H1 (cell line): ENCODE measurements at regions not wholly inside any gene's neighbourhood (a gene's known extent, or its start where the extent isn't known, plus 50 kb on each side); places are given as distances from the start of the nearest gene placed in this dataset.

ENCODE experiments used
- CTCF ChIA-PET: fragments of 300-600 bp; sonication (Branson Sonifier 250); formaldehyde crosslinking; loops from one replicate; lab custom pipeline; 2021; ENCODE audit not compliant: partially characterized antibody; lab: Charles Lee
- POLR2A ChIA-PET: fragments of 300-600 bp; sonication (Branson Sonifier 250); formaldehyde crosslinking; loops from one replicate; lab custom pipeline; 2021; ENCODE audit warnings: inconsistent platforms; ENCODE audit not compliant: partially characterized antibody; lab: Charles Lee
- DNase-seq, 2 experiments: peaks; one replicate each; pipeline versions ENCODE4 v3.0.0 to v3.0.0-alpha.2; 2010 to 2022; ENCODE audit warnings: low spot score in 2 of 2, low read depth in 1 of 2, mixed read lengths in 1 of 2
- FAIRE-seq: peaks from 2 replicates; lab custom pipeline; 2011; peaks lifted over from hg19 to GRCh38; lab: Jason Lieb, UNC
- H2AFZ ChIP-seq: 2 replicates; pipeline ENCODE4 v1.8.1; 2012; ENCODE audit warnings: low read length, inconsistent platforms
- H2AK5ac ChIP-seq: 2 replicates; pipeline ENCODE4 v1.6.1; 2013; ENCODE audit warnings: low read depth, low read length
- H2BK120ac ChIP-seq: replicated peaks from 2 replicates; pipeline ENCODE3; 2013; ENCODE audit warnings: low read depth, low read length, inconsistent platforms
- H2BK12ac ChIP-seq: 2 replicates; pipeline ENCODE4 v1.6.1; 2013; ENCODE audit warnings: low read depth, low read length
- H2BK15ac ChIP-seq: 2 replicates; pipeline ENCODE4 v1.6.1; 2013; ENCODE audit warnings: low read length
- H2BK20ac ChIP-seq: 2 replicates; pipeline ENCODE4 v1.6.1; 2013; ENCODE audit warnings: low read length
- H2BK5ac ChIP-seq: 2 replicates; pipeline ENCODE4 v1.6.1; 2013; ENCODE audit warnings: low read depth, low read length
- H3K14ac ChIP-seq: 2 replicates; pipeline ENCODE4 v1.6.1; 2013; ENCODE audit warnings: inconsistent platforms; ENCODE audit not compliant: insufficient read length
- H3K18ac ChIP-seq: 2 replicates; pipeline ENCODE4 v1.6.1; 2013; ENCODE audit warnings: low read length; ENCODE audit errors: extremely low read depth
- H3K23ac ChIP-seq: 2 replicates; pipeline ENCODE4 v1.6.1; 2013; ENCODE audit warnings: inconsistent platforms; ENCODE audit not compliant: insufficient read length
- H3K23me2 ChIP-seq: 2 replicates; pipeline ENCODE4 v1.6.1; 2013; ENCODE audit warnings: low read depth, low read length
- H3K27ac ChIP-seq: 2 replicates; pipeline ENCODE4 v1.6.1; 2011; ENCODE audit warnings: low read depth, low read length, inconsistent platforms
- H3K27me3 ChIP-seq, 4 experiments: replicated peaks in 1 of 4; 1 replicate in 1 of 4; 2 replicates in 3 of 4; pipeline versions ENCODE4 v1.6.1 to v1.8.1; 2011 to 2013; ENCODE audit warnings: low read length in 3 of 4, mild to moderate bottlenecking in 3 of 4, inconsistent platforms in 2 of 4, mixed read lengths in 2 of 4, moderate library complexity in 1 of 4; ENCODE audit not compliant: control insufficient read depth in 3 of 4, insufficient read depth in 3 of 4; ENCODE audit errors: extremely low read depth in 1 of 4
- H3K36me3 ChIP-seq, 4 experiments: 2 replicates each; pipeline versions ENCODE4 v1.6.1 to v1.8.1; 2011 to 2013; ENCODE audit warnings: mild to moderate bottlenecking in 4 of 4, low read length in 3 of 4, moderate library complexity in 2 of 4, control low read depth in 1 of 4, inconsistent platforms in 1 of 4; ENCODE audit not compliant: insufficient read depth in 4 of 4, control insufficient read depth in 2 of 4
- H3K4ac ChIP-seq: replicated peaks from 2 replicates; pipeline ENCODE3; 2013; ENCODE audit warnings: low read length, low read depth, mixed read lengths, inconsistent platforms; ENCODE audit not compliant: insufficient read length
- H3K4me1 ChIP-seq, 4 experiments: replicated peaks in 1 of 4; 1 replicate in 1 of 4; 2 replicates in 3 of 4; pipeline versions ENCODE4 v1.6.1 to v1.8.1; 2011 to 2013; ENCODE audit warnings: low read length in 3 of 4, inconsistent platforms in 2 of 4, mixed read lengths in 1 of 4; ENCODE audit not compliant: insufficient read depth in 4 of 4, control insufficient read depth in 3 of 4
- H3K4me2 ChIP-seq, 2 experiments: 2 replicates each; pipeline versions ENCODE4 v1.6.1 to v1.8.1; 2011 to 2013; ENCODE audit warnings: low read depth in 2 of 2, low read length in 2 of 2, control low read depth in 1 of 2, inconsistent platforms in 1 of 2, mild to moderate bottlenecking in 1 of 2; ENCODE audit not compliant: insufficient read depth in 1 of 2
- H3K4me3 ChIP-seq, 4 experiments: fragments of 200-600, 300-600 bp in 1 of 4; sonication (generic), shearing (Covaris generic), sonication (Bioruptor Twin) in 1 of 4; 2 replicates each; pipeline versions ENCODE4 v1.5.1 to v1.8.1; 2011 to 2016; ENCODE audit warnings: low read length in 4 of 4, low read depth in 3 of 4, control low read depth in 2 of 4, inconsistent platforms in 2 of 4, mild to moderate bottlenecking in 2 of 4, mixed read lengths in 1 of 4, moderate library complexity in 1 of 4; ENCODE audit not compliant: insufficient read depth in 2 of 4; ENCODE audit errors: extremely low read depth in 1 of 4
- H3K56ac ChIP-seq: replicated peaks from 2 replicates; pipeline ENCODE3; 2013; ENCODE audit warnings: low read depth, mild to moderate bottlenecking, mixed read lengths, low read length, inconsistent platforms; ENCODE audit not compliant: insufficient read length
- H3K79me1 ChIP-seq: 2 replicates; pipeline ENCODE4 v1.6.1; 2013; ENCODE audit warnings: low read depth, low read length, control low read depth
- H3K79me2 ChIP-seq, 2 experiments: 2 replicates each; pipeline versions ENCODE4 v1.6.1 to v1.8.1; 2012 to 2013; ENCODE audit warnings: low read length in 2 of 2, mild to moderate bottlenecking in 2 of 2, inconsistent platforms in 1 of 2; ENCODE audit not compliant: insufficient read depth in 2 of 2, control insufficient read depth in 1 of 2
- H3K9ac ChIP-seq, 4 experiments: replicated peaks in 1 of 4; 1 replicate in 1 of 4; 2 replicates in 3 of 4; pipeline versions ENCODE4 v1.6.1 to v1.8.1; 2011 to 2013; ENCODE audit warnings: low read depth in 3 of 4, low read length in 3 of 4, control low read depth in 2 of 4, mild to moderate bottlenecking in 2 of 4, moderate library complexity in 2 of 4, inconsistent platforms in 1 of 4; ENCODE audit errors: extremely low read depth in 1 of 4
- H3K9me3 ChIP-seq, 2 experiments: 2 replicates each; pipeline versions ENCODE4 v1.6.1 to v1.8.1; 2012 to 2013; ENCODE audit warnings: mild to moderate bottlenecking in 2 of 2, moderate library complexity in 2 of 2, control low read depth in 1 of 2, inconsistent platforms in 1 of 2, low read depth in 1 of 2, low read length in 1 of 2, mixed read lengths in 1 of 2; ENCODE audit not compliant: insufficient read depth in 2 of 2
- H4K20me1 ChIP-seq, 2 experiments: replicated peaks in 1 of 2; 2 replicates each; pipeline versions ENCODE3 to v1.8.1; 2011 to 2013; ENCODE audit warnings: inconsistent platforms in 2 of 2, low read length in 2 of 2, mild to moderate bottlenecking in 1 of 2; ENCODE audit not compliant: insufficient read depth in 2 of 2, control insufficient read depth in 1 of 2
- H4K5ac ChIP-seq: 2 replicates; pipeline ENCODE4 v1.6.1; 2013; ENCODE audit warnings: low read length, low read depth, mixed read lengths, inconsistent platforms; ENCODE audit not compliant: insufficient read length
- H4K8ac ChIP-seq: 2 replicates; pipeline ENCODE4 v1.8.0; 2013; ENCODE audit warnings: mild to moderate bottlenecking, moderate library complexity, low read length, inconsistent platforms; ENCODE audit not compliant: insufficient read depth; ENCODE audit errors: extremely low read depth
- H4K91ac ChIP-seq: replicated peaks from 2 replicates; pipeline ENCODE3; 2013; ENCODE audit warnings: low read length, mixed read lengths, inconsistent platforms; ENCODE audit not compliant: insufficient read length
- CREB1 ChIP-seq: IDR thresholded peaks from 2 replicates; pipeline ENCODE4 v1.6.1; 2012; ENCODE audit warnings: inconsistent platforms
- FOSL1 ChIP-seq: IDR thresholded peaks from 2 replicates; pipeline ENCODE4 v1.6.1; 2011; ENCODE audit warnings: mild to moderate bottlenecking, low read depth, low read length, moderate library complexity; ENCODE audit not compliant: insufficient read depth
- JUN ChIP-seq: IDR thresholded peaks from 2 replicates; pipeline ENCODE4 v1.6.1; 2011; ENCODE audit warnings: low read depth, mild to moderate bottlenecking, improper control_type of control experiment, low read length
- PHF8 ChIP-seq: fragments of 200-600 bp; sonication (generic); conservative IDR thresholded peaks from 2 replicates; pipeline ENCODE4 v1.7.1; 2012; ENCODE audit warnings: low read depth, mild to moderate bottlenecking, inconsistent platforms, low read length, moderate library complexity
- SAP30 ChIP-seq: fragments of 300-600 bp; sonication (generic); IDR thresholded peaks from 2 replicates; pipeline ENCODE4 v1.7.1; 2012; ENCODE audit warnings: low read length, moderate library complexity, mild to moderate bottlenecking, inconsistent platforms; ENCODE audit not compliant: insufficient read depth, insufficient replicate concordance
- SP2 ChIP-seq: IDR thresholded peaks from 2 replicates; pipeline ENCODE4 v1.6.1; 2012; ENCODE audit warnings: mild to moderate bottlenecking, low read length, inconsistent platforms
- WGBS, 2 experiments: shearing (Covaris generic) in 1 of 2; methylation state at CpG; one replicate each; pipeline versions ENCODE4 v1.1.6 to v1.1.7; 2013 to 2015; ENCODE audit warnings: low lambda C conversion rate in 2 of 2, mixed read lengths in 2 of 2, inconsistent platforms in 1 of 2, low coverage in 1 of 2, missing lambda C conversion rate in 1 of 2; ENCODE audit not compliant: insufficient replicate concordance in 2 of 2, insufficient coverage in 1 of 2, insufficient read length in 1 of 2; ENCODE audit errors: extremely low coverage in 1 of 2, missing lambda C conversion rate in 1 of 2; 5-methylcytosine and 5-hydroxymethylcytosine counted together

DNA sequence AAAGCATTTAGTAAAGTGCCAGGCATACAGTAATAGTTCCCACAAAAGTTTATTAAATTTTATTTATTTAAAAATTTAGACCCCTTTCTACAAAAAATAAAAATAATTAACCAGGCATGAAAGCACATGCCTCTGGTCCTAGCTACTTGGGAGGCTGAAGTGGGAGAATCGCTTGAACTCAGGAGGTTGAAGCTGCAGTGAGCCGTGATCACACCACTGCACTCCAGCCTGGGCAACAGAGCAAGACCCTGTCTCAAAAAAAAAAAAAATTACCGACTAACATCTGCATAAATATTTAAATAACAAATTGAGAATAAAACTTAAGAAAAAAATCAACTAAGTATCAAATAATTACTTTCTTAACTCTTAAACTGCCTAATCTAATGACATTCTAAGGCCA lies 64.3 kb upstream of the TRIM24 start:
- no peak for FAIRE-seq
- H3K4me1 ChIP-seq: peaks cover 0 to 5% (median 0%) of the 10 kb centered on the region in 4 experiments; a peak in 2 of 7 replicates
- no peak overlapping the region for H4K91ac ChIP-seq
- H2BK20ac ChIP-seq: no peak overlapping the region
- H3K18ac ChIP-seq: no peak overlapping the region
- no peak for TF ChIP-seq SP2
- TF ChIP-seq SAP30: no peak
- TF ChIP-seq PHF8: no peak
- TF ChIP-seq JUN: no peak
- no peak for TF ChIP-seq FOSL1
- TF ChIP-seq CREB1: no peak
- H2AK5ac ChIP-seq: no peak overlapping the region
- H4K20me1 ChIP-seq: no peaks in the 10 kb centered on the region
- no peaks in the 10 kb centered on the region for H3K79me1 ChIP-seq
- DNase-seq: no peak
- no peaks in the 10 kb centered on the region for H3K27me3 ChIP-seq
- H3K4me2 ChIP-seq: no peak overlapping the region
- no peak overlapping the region for H3K4ac ChIP-seq
- ChIA-PET POLR2A (no interaction called here), CTCF (interaction anchor here (0.8 kb wide), 1 partner anchor 13 kb away, joined by 4 read pairs; no protein-coding TSS in a partner anchor)
- no peak overlapping the region for H3K23ac ChIP-seq
- 77% methylated on average over 3 of the region's 3 CpGs; no CpG with 5 or more reads in 1 of the 2 experiments for WGBS, 2 experiments
- no peak overlapping the region for H2BK120ac ChIP-seq
- H2AFZ ChIP-seq: no peak overlapping the region
- H3K23me2 ChIP-seq: no peaks in the 10 kb centered on the region
- no peak overlapping the region for H2BK5ac ChIP-seq
- no peaks in the 10 kb centered on the region for H3K36me3 ChIP-seq
- H3K79me2 ChIP-seq: no peaks in the 10 kb centered on the region
- no peak overlapping the region for H2BK15ac ChIP-seq
- no peak overlapping the region for H2BK12ac ChIP-seq
- H3K4me3 ChIP-seq: no peak overlapping the region
- no peak overlapping the region for H3K14ac ChIP-seq
- no peak overlapping the region for H3K56ac ChIP-seq
- H4K8ac ChIP-seq: no peak overlapping the region
- H3K9me3 ChIP-seq: no peaks in the 10 kb centered on the region
- H3K9ac ChIP-seq: no peak overlapping the region
- no peak overlapping the region for H3K27ac ChIP-seq
- H4K5ac ChIP-seq: no peak overlapping the region
